Neuronal stem cell (in vitro differentiated cells): ENCODE measurements at regions not wholly inside any gene's neighbourhood (a gene's known extent, or its start where the extent isn't known, plus 50 kb on each side); places are given as distances from the start of the nearest gene placed in this dataset.

Source experiments
- DNase-seq: peaks from one replicate; pipeline ENCODE4 v3.0.0-alpha.2; 2013; ENCODE audit warnings: low spot score
- H2AFZ ChIP-seq: one replicate; pipeline ENCODE4 v1.6.1; 2013; ENCODE audit warnings: mild to moderate bottlenecking, low read length, inconsistent platforms
- H2AK5ac ChIP-seq: 2 replicates; pipeline ENCODE4 v1.6.1; 2013; ENCODE audit warnings: low read depth, mild to moderate bottlenecking, inconsistent platforms, low read length, moderate library complexity, mixed read lengths
- H2BK120ac ChIP-seq: 2 replicates; pipeline ENCODE4 v1.6.1; 2013; ENCODE audit warnings: low read depth, mild to moderate bottlenecking, inconsistent platforms, low read length, moderate library complexity, mixed read lengths
- H2BK12ac ChIP-seq: one replicate; pipeline ENCODE4 v1.6.1; 2013; ENCODE audit warnings: low read length, inconsistent platforms
- H2BK15ac ChIP-seq: 2 replicates; pipeline ENCODE4 v1.6.1; 2013; ENCODE audit warnings: mild to moderate bottlenecking, low read length, inconsistent platforms, mixed read lengths
- H2BK5ac ChIP-seq: one replicate; pipeline ENCODE4 v1.6.1; 2013; ENCODE audit warnings: inconsistent platforms, mild to moderate bottlenecking, low read length, moderate library complexity
- H3K14ac ChIP-seq: one replicate; pipeline ENCODE4 v1.6.1; 2013; ENCODE audit warnings: low read length, inconsistent platforms
- H3K18ac ChIP-seq: 2 replicates; pipeline ENCODE4 v1.6.1; 2013; ENCODE audit warnings: low read length, inconsistent platforms
- H3K23ac ChIP-seq: 2 replicates; pipeline ENCODE4 v1.6.1; 2013; ENCODE audit warnings: low read depth, mild to moderate bottlenecking, mixed read lengths, low read length, inconsistent platforms; ENCODE audit not compliant: poor library complexity
- H3K27ac ChIP-seq: replicated peaks from 3 replicates; pipeline ENCODE4 v1.5.1; 2013; ENCODE audit warnings: low read length, inconsistent platforms
- H3K27me3 ChIP-seq, 3 experiments: 2 replicates each; pipeline ENCODE4 v1.6.1; 2013; ENCODE audit warnings: low read length in 3 of 3, mild to moderate bottlenecking in 2 of 3, inconsistent platforms in 1 of 3, low read depth in 1 of 3, mixed read lengths in 1 of 3, moderate library complexity in 1 of 3; ENCODE audit not compliant: control insufficient read depth in 3 of 3, insufficient read depth in 3 of 3
- H3K36me3 ChIP-seq, 2 donors: replicated peaks in 1 of 2; 2 replicates each; pipeline ENCODE4 v1.6.1; 2013; ENCODE audit warnings: low read length in 2 of 2; ENCODE audit not compliant: control insufficient read depth in 2 of 2, insufficient read depth in 2 of 2
- H3K4ac ChIP-seq: 2 replicates; pipeline ENCODE4 v1.6.1; 2013; ENCODE audit warnings: inconsistent platforms, mild to moderate bottlenecking, low read length, moderate library complexity
- H3K4me1 ChIP-seq, 2 donors: 1 replicate in 1 of 2; 2 replicates in 1 of 2; pipeline ENCODE4 v1.6.1; 2013; ENCODE audit warnings: low read length in 2 of 2, low read depth in 1 of 2; ENCODE audit not compliant: control insufficient read depth in 2 of 2, insufficient read depth in 1 of 2
- H3K4me2 ChIP-seq: one replicate; pipeline ENCODE4 v1.6.1; 2013; ENCODE audit warnings: mild to moderate bottlenecking, low read length, inconsistent platforms; ENCODE audit not compliant: insufficient read depth, poor library complexity, severe bottlenecking
- H3K4me3 ChIP-seq, 2 donors: 2 replicates each; pipeline ENCODE4 v1.5.1; 2013; ENCODE audit warnings: low read length in 2 of 2, mild to moderate bottlenecking in 2 of 2, inconsistent platforms in 1 of 2, moderate library complexity in 1 of 2
- H3K79me1 ChIP-seq: one replicate; pipeline ENCODE4 v1.6.1; 2013; ENCODE audit warnings: low read depth, mild to moderate bottlenecking, inconsistent platforms, low read length, moderate library complexity
- H3K9ac ChIP-seq: one replicate; pipeline ENCODE4 v1.6.1; 2013; ENCODE audit warnings: mild to moderate bottlenecking, low read depth, low read length, inconsistent platforms; ENCODE audit not compliant: poor library complexity
- H3K9me3 ChIP-seq, 2 donors: replicated peaks in 1 of 2; 2 replicates each; pipeline versions ENCODE3 to v1.6.1; 2013; ENCODE audit warnings: low read length in 2 of 2, mild to moderate bottlenecking in 2 of 2, inconsistent platforms in 1 of 2, low read depth in 1 of 2, mixed read lengths in 1 of 2, moderate library complexity in 1 of 2; ENCODE audit not compliant: control insufficient read depth in 2 of 2, insufficient read depth in 1 of 2
- H4K8ac ChIP-seq: one replicate; pipeline ENCODE4 v1.6.1; 2013; ENCODE audit warnings: low read depth, mild to moderate bottlenecking, inconsistent platforms, low read length, moderate library complexity
- H4K91ac ChIP-seq: one replicate; pipeline ENCODE4 v1.6.1; 2013; ENCODE audit warnings: low read length, low read depth, mild to moderate bottlenecking, inconsistent platforms; ENCODE audit not compliant: poor library complexity
- WGBS, 2 donors: extraction: QIAGEN DNeasy Blood & Tissue Kit; methylation state at CpG; one replicate each; pipeline ENCODE4 v1.1.7; 2013; ENCODE audit warnings: missing lambda C conversion rate in 2 of 2, mixed read lengths in 1 of 2; ENCODE audit not compliant: insufficient read length in 2 of 2, insufficient replicate concordance in 1 of 2; ENCODE audit errors: extremely low coverage in 2 of 2; 5-methylcytosine and 5-hydroxymethylcytosine counted together

DNA sequence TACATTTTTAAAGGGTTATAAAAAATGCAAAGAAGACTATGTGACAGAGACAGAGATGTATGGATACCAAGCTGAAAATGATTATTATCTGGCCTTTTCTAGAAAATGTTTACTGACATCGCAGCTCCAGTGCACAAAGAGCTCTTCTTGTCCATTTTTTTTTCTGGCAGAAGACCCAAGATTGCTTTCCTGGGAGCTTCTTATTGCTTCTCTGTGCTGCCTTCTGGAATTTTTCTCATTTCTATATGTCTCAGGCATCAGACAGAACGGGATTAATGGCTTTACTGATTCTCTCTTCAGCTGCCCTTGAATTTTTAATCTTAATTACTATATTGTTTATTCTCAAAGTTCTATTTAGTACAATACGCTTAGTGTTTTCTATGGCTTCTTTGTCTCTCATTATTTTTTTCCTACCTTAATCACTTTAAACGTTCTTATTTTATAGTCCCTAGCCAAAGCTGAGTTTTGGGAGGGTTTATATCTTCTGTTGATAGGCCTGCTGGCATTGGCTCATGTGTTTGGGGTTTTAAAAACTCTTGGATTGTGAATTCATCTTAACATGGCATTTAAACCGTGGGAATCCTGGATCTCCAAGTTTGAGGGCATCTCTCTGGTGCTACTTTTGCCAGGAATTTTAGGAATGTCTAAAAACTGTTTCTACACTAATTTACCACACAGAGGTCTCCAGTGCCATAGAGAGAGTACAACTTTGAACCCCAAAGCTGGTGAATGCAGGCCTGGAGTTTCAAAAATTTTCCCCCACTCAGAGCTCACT, 138.9 kb upstream of the LNX1 start:
- Histone ChIP-seq H3K4ac (no peak overlapping the region), H2AK5ac (no peak overlapping the region), H3K27me3 (no peaks in the 10 kb centered on the region), H3K23ac (no peak overlapping the region), H3K36me3 (no peaks in the 10 kb centered on the region), H2BK15ac (no peak overlapping the region), H2AFZ (no peak overlapping the region), H3K14ac (no peak overlapping the region), H4K8ac (no peak overlapping the region), H3K9me3 (no peaks in the 10 kb centered on the region), H3K4me2 (no peak overlapping the region), H3K4me1 (no peaks in the 10 kb centered on the region), H4K91ac (no peak overlapping the region), H3K9ac (no peak overlapping the region), H3K18ac (no peak overlapping the region), H3K79me1 (no peaks in the 10 kb centered on the region), H2BK5ac (no peak overlapping the region), H3K27ac (no peak overlapping the region), H2BK120ac (no peak overlapping the region), H2BK12ac (no peak overlapping the region), H3K4me3 (no peak overlapping the region)
- no peak for DNase-seq
- WGBS, 2 donors: no CpG with 5 or more reads among the region's 5 CpGs

DNA sequence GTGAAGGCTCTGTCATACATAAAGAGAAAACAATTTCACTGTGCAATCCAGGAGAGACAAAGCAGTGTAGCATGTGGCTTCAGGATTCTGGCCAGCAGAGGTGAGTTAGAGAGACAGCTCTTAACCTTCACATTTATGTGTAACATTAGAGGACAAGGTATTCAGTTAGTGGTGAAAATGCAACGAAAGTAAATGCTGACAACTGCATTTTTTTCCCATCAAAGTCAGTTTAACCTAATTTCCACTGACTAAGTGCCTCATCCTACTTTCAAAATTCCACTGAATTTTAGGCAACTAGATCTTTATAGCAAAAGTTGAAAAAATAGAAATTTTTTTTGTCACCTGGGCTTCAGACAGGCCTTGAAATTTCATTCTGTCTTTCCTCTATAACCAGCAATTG, 130.8 kb upstream of the LNX1 start:
- H2AK5ac ChIP-seq: no peak overlapping the region
- no peak overlapping the region for H3K4me3 ChIP-seq
- no peaks in the 10 kb centered on the region for H3K9me3 ChIP-seq
- H3K9ac ChIP-seq: no peak overlapping the region
- no peaks in the 10 kb centered on the region for H3K4me1 ChIP-seq
- no peak overlapping the region for H3K23ac ChIP-seq
- no peak overlapping the region for H3K18ac ChIP-seq
- no peak overlapping the region for H2AFZ ChIP-seq
- H2BK120ac ChIP-seq: no peak overlapping the region
- no peak overlapping the region for H3K27ac ChIP-seq
- no peak overlapping the region for H2BK12ac ChIP-seq
- no peak overlapping the region for H4K8ac ChIP-seq
- no peaks in the 10 kb centered on the region for H3K36me3 ChIP-seq
- no peaks in the 10 kb centered on the region for H3K79me1 ChIP-seq
- H3K14ac ChIP-seq: no peak overlapping the region
- H2BK15ac ChIP-seq: no peak overlapping the region
- no CpG with 5 or more reads among the region's 1 CpG for WGBS, 2 donors
- no peaks in the 10 kb centered on the region for H3K27me3 ChIP-seq
- H2BK5ac ChIP-seq: no peak overlapping the region
- H3K4ac ChIP-seq: no peak overlapping the region
- H4K91ac ChIP-seq: no peak overlapping the region
- DNase-seq: no peak
- no peak overlapping the region for H3K4me2 ChIP-seq

- no peaks in the 10 kb centered on the region for H3K79me1 ChIP-seq
- H3K18ac ChIP-seq: no peak overlapping the region
Observed at GRCh38 chr4:53721263-53721662, 130.0 kb upstream of the LNX1 start.

DNA sequence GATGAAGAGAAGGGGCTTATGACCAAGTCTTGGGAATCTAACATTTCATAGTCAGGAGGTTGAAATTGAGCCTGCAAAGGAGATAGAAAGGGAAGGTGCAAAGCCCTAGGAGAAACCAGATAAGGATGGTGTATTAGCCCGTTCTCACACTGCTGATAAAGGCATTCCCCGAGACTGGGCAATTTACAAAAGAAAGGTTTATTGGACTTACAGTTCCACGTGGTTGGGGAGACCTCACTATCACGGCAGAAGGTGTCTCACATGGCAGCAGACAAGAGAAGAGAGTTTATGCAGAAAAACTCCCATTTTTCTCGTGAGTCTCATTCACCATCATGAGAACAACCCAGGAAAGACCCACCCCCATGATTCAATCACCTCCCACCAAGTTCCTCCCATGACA, 129.5 kb upstream of the LNX1 start:
- no peak overlapping the region for H3K14ac ChIP-seq
- no peak overlapping the region for H3K18ac ChIP-seq
- H4K8ac ChIP-seq: no peak overlapping the region
- no CpG with 5 or more reads among the region's 5 CpGs for WGBS, 2 donors
- H2BK12ac ChIP-seq: no peak overlapping the region
- no peaks in the 10 kb centered on the region for H3K79me1 ChIP-seq
- no peak overlapping the region for H2BK5ac ChIP-seq
- no peak overlapping the region for H2AFZ ChIP-seq
- no peak overlapping the region for H3K23ac ChIP-seq
- no peaks in the 10 kb centered on the region for H3K27me3 ChIP-seq
- DNase-seq: no peak
- H3K9ac ChIP-seq: no peak overlapping the region
- no peaks in the 10 kb centered on the region for H3K36me3 ChIP-seq
- H2BK120ac ChIP-seq: no peak overlapping the region
- no peaks in the 10 kb centered on the region for H3K4me1 ChIP-seq
- no peaks in the 10 kb centered on the region for H3K9me3 ChIP-seq
- H3K4me2 ChIP-seq: no peak overlapping the region
- no peak overlapping the region for H3K4me3 ChIP-seq
- no peak overlapping the region for H4K91ac ChIP-seq
- no peak overlapping the region for H3K27ac ChIP-seq
- H2AK5ac ChIP-seq: no peak overlapping the region
- H2BK15ac ChIP-seq: no peak overlapping the region
- H3K4ac ChIP-seq: no peak overlapping the region

More at GRCh38 chr4:53721263-53721662, 130.0 kb upstream of the LNX1 start:
- H3K4me3 ChIP-seq: no peak overlapping the region
- H2AFZ ChIP-seq: no peak overlapping the region
- H3K9ac ChIP-seq: no peak overlapping the region
- no peaks in the 10 kb centered on the region for H3K4me1 ChIP-seq
- DNase-seq: no peak
- H2BK120ac ChIP-seq: no peak overlapping the region
- no peak overlapping the region for H3K4ac ChIP-seq
- H2BK15ac ChIP-seq: no peak overlapping the region
- WGBS, 2 donors: no CpG with 5 or more reads among the region's 1 CpG
- H3K14ac ChIP-seq: no peak overlapping the region
- no peak overlapping the region for H2AK5ac ChIP-seq
- no peak overlapping the region for H4K8ac ChIP-seq
- H3K9me3 ChIP-seq: no peaks in the 10 kb centered on the region
- no peak overlapping the region for H3K27ac ChIP-seq
- no peak overlapping the region for H4K91ac ChIP-seq
- H2BK5ac ChIP-seq: no peak overlapping the region
- no peak overlapping the region for H3K4me2 ChIP-seq
- H2BK12ac ChIP-seq: no peak overlapping the region
- H3K27me3 ChIP-seq: no peaks in the 10 kb centered on the region
- H3K36me3 ChIP-seq: no peaks in the 10 kb centered on the region
- H3K23ac ChIP-seq: no peak overlapping the region
